GM12878 (cell line): ENCODE measurements at regions not wholly inside any gene's neighbourhood (a gene's known extent, or its start where the extent isn't known, plus 50 kb on each side); places are given as distances from the start of the nearest gene placed in this dataset.

ENCODE experiments used
- ATAC-seq: fragments of 200-7000 bp; cut with Tn5 transposase; 3 replicates; pipeline ENCODE4 v1.9.1; 2020; ENCODE audit warnings: mild to moderate bottlenecking, moderate library complexity
- BruUV-seq: library from RNA; stranded (reverse); fragments of 400-500 nt; replicated peaks from 2 replicates; lab custom pipeline; 2021; lab: Mats Ljungman, UMichigan
- CTCF ChIA-PET: fragments of 300-600 bp; sonication (Branson Sonifier 250); formaldehyde crosslinking; extraction: SDS; loops from one replicate; lab custom pipeline; 2021; ENCODE audit warnings: inconsistent platforms; lab: Yijun Ruan, JAX
- POLR2A ChIA-PET: fragments of 350-600 bp; formaldehyde crosslinking; extraction: SDS; loops from one replicate; lab custom pipeline; 2021; ENCODE audit warnings: inconsistent platforms; lab: Charles Lee
- RAD21 ChIA-PET: fragments of 300-600 bp; sonication (Branson Sonifier 250); formaldehyde crosslinking; loops from one replicate; lab custom pipeline; 2023; ENCODE audit warnings: antibody characterized with exemption; ENCODE audit not compliant: unreplicated experiment; lab: Charles Lee
- SMC1A ChIA-PET: fragments of 300-600 bp; sonication (Branson Sonifier 250); formaldehyde crosslinking; loops from one replicate; lab custom pipeline; 2023; ENCODE audit not compliant: unreplicated experiment, uncharacterized antibody; lab: Charles Lee
- DNase-seq: peaks from one replicate; pipeline ENCODE4 v3.0.0-alpha.2; 2011; ENCODE audit warnings: low read depth, low spot score
- FAIRE-seq: peaks from 3 replicates; lab custom pipeline; 2011; peaks lifted over from hg19 to GRCh38; lab: Jason Lieb, UNC
- H2AFZ ChIP-seq: 2 replicates; pipeline ENCODE4 v1.6.0; 2011; ENCODE audit warnings: low read depth, low read length, control low read depth; ENCODE audit not compliant: control insufficient read depth
- H3K27ac ChIP-seq: 2 replicates; pipeline ENCODE4 v1.5.1; 2011; ENCODE audit warnings: control low read depth; ENCODE audit not compliant: control insufficient read depth, insufficient read depth
- H3K27me3 ChIP-seq, 2 experiments: replicated peaks in 1 of 2; 2 replicates each; pipeline versions ENCODE4 v1.6.0 to v1.6.1; 2011; ENCODE audit warnings: low read length in 1 of 2; ENCODE audit not compliant: control insufficient read depth in 2 of 2, insufficient read depth in 2 of 2
- H3K36me3 ChIP-seq, 2 experiments: 2 replicates each; pipeline ENCODE4 v1.5.1; 2011; ENCODE audit warnings: low read length in 1 of 2; ENCODE audit not compliant: control insufficient read depth in 2 of 2, insufficient read depth in 2 of 2
- H3K4me1 ChIP-seq: 2 replicates; pipeline ENCODE4 v1.6.1; 2011; ENCODE audit warnings: mild to moderate bottlenecking, low read length, moderate library complexity, mixed read lengths; ENCODE audit not compliant: control insufficient read depth, insufficient read depth
- H3K4me2 ChIP-seq: 2 replicates; pipeline ENCODE4 v1.6.0; 2011; ENCODE audit warnings: control low read depth; ENCODE audit not compliant: control insufficient read depth, insufficient read depth
- H3K4me3 ChIP-seq: fragments of 200-600 bp; sonication (generic); 2 replicates; pipeline ENCODE4 v1.5.1; 2016
- H3K79me2 ChIP-seq: 2 replicates; pipeline ENCODE4 v1.6.0; 2011; ENCODE audit warnings: low read length; ENCODE audit not compliant: control insufficient read depth, insufficient read depth
- H3K9ac ChIP-seq: 2 replicates; pipeline ENCODE4 v1.8.0; 2011; ENCODE audit warnings: low read length, control low read depth, mixed read lengths; ENCODE audit not compliant: control insufficient read depth, insufficient read depth
- H3K9me3 ChIP-seq: replicated peaks from 3 replicates; pipeline ENCODE4 v1.5.1; 2011; ENCODE audit warnings: mild to moderate bottlenecking, low read length; ENCODE audit not compliant: control insufficient read depth, insufficient read depth
- H4K20me1 ChIP-seq: 2 replicates; pipeline ENCODE4 v1.6.0; 2011; ENCODE audit not compliant: control insufficient read depth, insufficient read depth
- EGR1 ChIP-seq, 2 experiments: IDR thresholded peaks; 1 replicate in 1 of 2; 2 replicates in 1 of 2; pipeline ENCODE4 v1.6.1; 2011 to 2012; ENCODE audit warnings: low read depth in 2 of 2, low read length in 2 of 2, borderline replicate concordance in 1 of 2, mild to moderate bottlenecking in 1 of 2, moderate library complexity in 1 of 2
- POLR2AphosphoS5 ChIP-seq: IDR thresholded peaks from 2 replicates; pipeline ENCODE4 v1.6.1; 2011; ENCODE audit warnings: mild to moderate bottlenecking, low read length, inconsistent platforms
- ZBED1 ChIP-seq: IDR thresholded peaks from 2 replicates; pipeline ENCODE4 v1.6.1; 2016; ENCODE audit warnings: borderline replicate concordance
- WGBS: methylation state at CpG from one replicate; pipeline ENCODE4 v1.1.6; 2016; ENCODE audit warnings: low lambda C conversion rate; ENCODE audit not compliant: insufficient replicate concordance, insufficient coverage; ENCODE audit errors: missing lambda C conversion rate; 5-methylcytosine and 5-hydroxymethylcytosine counted together
- in situ Hi-C: fragments of 300-500 bp; cut with MboI; formaldehyde crosslinking; loops from 9 replicates; pipeline ENCODE4 v1.14.3; 2018; ENCODE audit warnings: mixed read lengths
- intact Hi-C: fragments of 100-400 bp; cut with micrococcal nuclease; formaldehyde crosslinking; loops from one replicate; pipeline ENCODE4 v1.14.2; 2022; ENCODE audit not compliant: unreplicated experiment
- TF ChIP-seq, protein P1 (sequence below): fragments of 450-650 bp; IDR thresholded peaks from 2 replicates; pipeline ENCODE4 v1.6.1; 2018; ENCODE audit warnings: borderline replicate concordance, mild to moderate bottlenecking; ENCODE audit not compliant: partially characterized antibody
- TF ChIP-seq, protein P2 (sequence below): IDR thresholded peaks from 2 replicates; pipeline ENCODE4 v1.6.1; 2012; ENCODE audit warnings: low read depth, low read length, improper control_type of control experiment
- TF ChIP-seq, protein P3 (sequence below), 3 experiments: IDR thresholded peaks in 2 of 3; conservative IDR thresholded peaks in 1 of 3; 2 replicates each; pipeline ENCODE4 v1.5.1; 2011; ENCODE audit warnings: low read depth in 3 of 3, low read length in 3 of 3, mild to moderate bottlenecking in 3 of 3, control low read depth in 2 of 3, moderate library complexity in 2 of 3, inconsistent platforms in 1 of 3, mixed read lengths in 1 of 3; ENCODE audit not compliant: control insufficient read depth in 2 of 3, insufficient read depth in 1 of 3; ENCODE audit errors: extremely low read depth in 1 of 3

DNA sequence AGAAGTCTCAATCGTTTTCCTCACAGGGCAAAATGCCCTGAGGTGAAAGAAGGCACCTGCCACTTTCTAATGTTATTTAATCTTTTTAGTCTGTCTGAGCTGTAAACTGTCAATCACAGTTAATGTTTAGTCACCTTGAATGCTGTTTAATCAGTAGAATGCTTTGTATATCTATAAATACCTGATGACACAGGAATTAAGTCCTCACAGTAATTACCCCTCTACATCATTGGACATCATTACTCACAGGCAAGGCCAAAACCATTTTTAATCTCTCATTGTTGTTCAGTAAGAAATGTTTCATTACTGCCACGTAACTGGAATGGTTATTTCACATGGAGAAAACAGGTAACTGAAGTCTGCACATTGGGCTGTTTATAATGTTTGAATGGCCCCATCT, 178.8 kb downstream of the EXOC5 start:
- RAD21 ChIA-PET: no interaction called here
- Histone ChIP-seq H3K79me2 (no peaks in the 10 kb centered on the region), H3K4me3 (no peak overlapping the region), H2AFZ (no peak overlapping the region), H3K4me2 (no peak overlapping the region), H3K27ac (no peak overlapping the region), H3K9me3 (no peaks in the 10 kb centered on the region), H3K9ac (no peak overlapping the region), H3K36me3 (no peaks in the 10 kb centered on the region), H4K20me1 (no peaks in the 10 kb centered on the region), H3K4me1 (no peaks in the 10 kb centered on the region), H3K27me3 (no peaks in the 10 kb centered on the region)
- CTCF ChIA-PET: no interaction called here
- FAIRE-seq: no peak
- 0% methylated on average over 2 of the region's 2 CpGs for WGBS
- SMC1A ChIA-PET: no interaction called here
- no peak for DNase-seq
- no TSS peak for BruUV-seq
- in situ Hi-C loops (no loop called here), intact Hi-C loops (no loop called here)
- POLR2A ChIA-PET: no interaction called here
- TF ChIP-seq, protein P1, sequence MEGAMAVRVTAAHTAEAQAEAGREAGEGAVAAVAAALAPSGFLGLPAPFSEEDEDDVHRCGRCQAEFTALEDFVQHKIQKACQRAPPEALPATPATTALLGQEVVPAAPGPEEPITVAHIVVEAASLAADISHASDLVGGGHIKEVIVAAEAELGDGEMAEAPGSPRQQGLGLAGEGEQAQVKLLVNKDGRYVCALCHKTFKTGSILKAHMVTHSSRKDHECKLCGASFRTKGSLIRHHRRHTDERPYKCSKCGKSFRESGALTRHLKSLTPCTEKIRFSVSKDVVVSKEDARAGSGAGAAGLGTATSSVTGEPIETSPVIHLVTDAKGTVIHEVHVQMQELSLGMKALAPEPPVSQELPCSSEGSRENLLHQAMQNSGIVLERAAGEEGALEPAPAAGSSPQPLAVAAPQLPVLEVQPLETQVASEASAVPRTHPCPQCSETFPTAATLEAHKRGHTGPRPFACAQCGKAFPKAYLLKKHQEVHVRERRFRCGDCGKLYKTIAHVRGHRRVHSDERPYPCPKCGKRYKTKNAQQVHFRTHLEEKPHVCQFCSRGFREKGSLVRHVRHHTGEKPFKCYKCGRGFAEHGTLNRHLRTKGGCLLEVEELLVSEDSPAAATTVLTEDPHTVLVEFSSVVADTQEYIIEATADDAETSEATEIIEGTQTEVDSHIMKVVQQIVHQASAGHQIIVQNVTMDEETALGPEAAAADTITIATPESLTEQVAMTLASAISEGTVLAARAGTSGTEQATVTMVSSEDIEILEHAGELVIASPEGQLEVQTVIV: no peak
- TF ChIP-seq ZBED1 (no peak), EGR1 (IDR thresholded peaks at IDR 0.05; ENCODE audit: borderline replicate concordance in 1 of 2, low read depth in 2 of 2, low read length in 2 of 2) (no peak), POLR2AphosphoS5 (no peak)
- TF ChIP-seq, protein P2, sequence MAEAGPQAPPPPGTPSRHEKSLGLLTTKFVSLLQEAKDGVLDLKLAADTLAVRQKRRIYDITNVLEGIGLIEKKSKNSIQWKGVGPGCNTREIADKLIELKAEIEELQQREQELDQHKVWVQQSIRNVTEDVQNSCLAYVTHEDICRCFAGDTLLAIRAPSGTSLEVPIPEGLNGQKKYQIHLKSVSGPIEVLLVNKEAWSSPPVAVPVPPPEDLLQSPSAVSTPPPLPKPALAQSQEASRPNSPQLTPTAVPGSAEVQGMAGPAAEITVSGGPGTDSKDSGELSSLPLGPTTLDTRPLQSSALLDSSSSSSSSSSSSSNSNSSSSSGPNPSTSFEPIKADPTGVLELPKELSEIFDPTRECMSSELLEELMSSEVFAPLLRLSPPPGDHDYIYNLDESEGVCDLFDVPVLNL: no peak
- TF ChIP-seq, protein P3, sequence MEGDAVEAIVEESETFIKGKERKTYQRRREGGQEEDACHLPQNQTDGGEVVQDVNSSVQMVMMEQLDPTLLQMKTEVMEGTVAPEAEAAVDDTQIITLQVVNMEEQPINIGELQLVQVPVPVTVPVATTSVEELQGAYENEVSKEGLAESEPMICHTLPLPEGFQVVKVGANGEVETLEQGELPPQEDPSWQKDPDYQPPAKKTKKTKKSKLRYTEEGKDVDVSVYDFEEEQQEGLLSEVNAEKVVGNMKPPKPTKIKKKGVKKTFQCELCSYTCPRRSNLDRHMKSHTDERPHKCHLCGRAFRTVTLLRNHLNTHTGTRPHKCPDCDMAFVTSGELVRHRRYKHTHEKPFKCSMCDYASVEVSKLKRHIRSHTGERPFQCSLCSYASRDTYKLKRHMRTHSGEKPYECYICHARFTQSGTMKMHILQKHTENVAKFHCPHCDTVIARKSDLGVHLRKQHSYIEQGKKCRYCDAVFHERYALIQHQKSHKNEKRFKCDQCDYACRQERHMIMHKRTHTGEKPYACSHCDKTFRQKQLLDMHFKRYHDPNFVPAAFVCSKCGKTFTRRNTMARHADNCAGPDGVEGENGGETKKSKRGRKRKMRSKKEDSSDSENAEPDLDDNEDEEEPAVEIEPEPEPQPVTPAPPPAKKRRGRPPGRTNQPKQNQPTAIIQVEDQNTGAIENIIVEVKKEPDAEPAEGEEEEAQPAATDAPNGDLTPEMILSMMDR (IDR thresholded peaks at IDR 0.05 in 2 of 3, conservative IDR thresholded peaks at IDR 0.05 in 1 of 3; ENCODE audit: control insufficient read depth in 2 of 3, extremely low read depth in 1 of 3, insufficient read depth in 1 of 3, low read depth in 3 of 3, low read length in 3 of 3): no peak
- no peak for ATAC-seq
